Tibial nerve (tissue), 4 donors: ENCODE measurements at regions not wholly inside any gene's neighbourhood (a gene's known extent, or its start where the extent isn't known, plus 50 kb on each side); places are given as distances from the start of the nearest gene placed in this dataset.

Experiments used
- DNase-seq, 2 donors: peaks; one replicate each; pipeline ENCODE4 v3.0.0-alpha.2; 2019; ENCODE audit warnings: low spot score in 2 of 2
- H3K27ac ChIP-seq, 4 donors: fragments of 200-600 bp; sonication (generic) in 3 of 4; one replicate each; pipeline ENCODE4 v1.5.1; 2017 to 2019; ENCODE audit warnings: mild to moderate bottlenecking in 1 of 4
- H3K27me3 ChIP-seq, 2 donors: fragments of 200-600 bp; sonication (generic) in 1 of 2; one replicate each; pipeline versions ENCODE4 v1.5.1 to v1.6.0; 2017 to 2019
- H3K36me3 ChIP-seq, 3 donors: fragments of 200-600 bp; sonication (generic); one replicate each; pipeline ENCODE4 v1.5.1; 2018 to 2019
- H3K4me1 ChIP-seq, 4 donors: fragments of 200-600 bp; sonication (generic) in 3 of 4; one replicate each; pipeline ENCODE4 v1.5.1; 2017 to 2019
- H3K4me3 ChIP-seq, 4 donors: fragments of 200-600 bp; sonication (generic) in 3 of 4; one replicate each; pipeline ENCODE4 v1.5.1; 2017 to 2019; ENCODE audit warnings: mild to moderate bottlenecking in 1 of 4, moderate library complexity in 1 of 4
- H3K9me3 ChIP-seq, 4 donors: fragments of 200-600 bp; sonication (generic) in 3 of 4; one replicate each; pipeline ENCODE4 v1.5.1; 2017 to 2019
- CTCF ChIP-seq, 5 experiments: fragments of 200-600 bp in 3 of 5; fragments of 450-650 bp in 2 of 5; sonication (generic) in 3 of 5; IDR thresholded peaks; one replicate each; pipeline ENCODE4 v1.5.1; 2016 to 2019; ENCODE audit warnings: antibody characterized with exemption in 5 of 5, mild to moderate bottlenecking in 3 of 5, moderate library complexity in 2 of 5
- EP300 ChIP-seq, 2 donors: sonication (generic); formaldehyde crosslinking; IDR thresholded peaks; one replicate each; pipeline ENCODE4 v1.6.1; 2017; ENCODE audit warnings: antibody characterized with exemption in 2 of 2, mild to moderate bottlenecking in 1 of 2
- POLR2A ChIP-seq, 2 donors: fragments of 450-650 bp; IDR thresholded peaks; one replicate each; pipeline ENCODE4 v1.6.1; 2017; ENCODE audit warnings: antibody characterized with exemption in 2 of 2, mild to moderate bottlenecking in 2 of 2, moderate library complexity in 2 of 2
- WGBS, 2 donors: methylation state at CpG; one replicate each; pipeline ENCODE4 v1.1.5; 2018; 5-methylcytosine and 5-hydroxymethylcytosine counted together

GRCh38 chr2:122753336-122753735 lies 997.9 kb downstream of the TSN start:
- DNase-seq, result no peak
- Histone ChIP-seq H3K27me3 (no peaks in the 10 kb centered on the region), H3K9me3 (no peaks in the 10 kb centered on the region), H3K36me3 (no peaks in the 10 kb centered on the region), H3K4me3 (no peak overlapping the region), H3K4me1 (no peaks in the 10 kb centered on the region), H3K27ac (no peak overlapping the region)
- WGBS, 2 donors, result 87 to 92% methylated on average over 2 of the region's 2 CpGs
- no peak for TF ChIP-seq CTCF (IDR thresholded peaks at IDR 0.05)

GRCh38 chr2:122754561-122754960 lies 999.1 kb downstream of the TSN start:
- Histone ChIP-seq H3K9me3 (no peaks in the 10 kb centered on the region), H3K27me3 (no peaks in the 10 kb centered on the region), H3K4me3 (no peak overlapping the region), H3K36me3 (no peaks in the 10 kb centered on the region), H3K4me1 (no peaks in the 10 kb centered on the region), H3K27ac (no peak overlapping the region)
- TF ChIP-seq CTCF (IDR thresholded peaks at IDR 0.05), result no peak
- DNase-seq, result no peak
- whole genome bisulfite sequencing, 2 donors, result 84% methylated on average over 2 of the region's 2 CpGs

- H3K36me3 ChIP-seq, result no peaks in the 10 kb centered on the region
- no peak for DNase-seq
- H3K4me3 ChIP-seq, result no peak overlapping the region
- H3K9me3 ChIP-seq, result no peaks in the 10 kb centered on the region
- WGBS, 2 donors, result 92 to 94% methylated on average over 3 of the region's 3 CpGs
- no peaks in the 10 kb centered on the region for H3K4me1 ChIP-seq
- H3K27ac ChIP-seq, result no peak overlapping the region
- H3K27me3 ChIP-seq, result no peaks in the 10 kb centered on the region
- TF ChIP-seq EP300 (IDR thresholded peaks at IDR 0.05) (no peak), CTCF (IDR thresholded peaks at IDR 0.05) (no peak)
Observed at GRCh38 chr2:122755281-122755780, 999.9 kb downstream of the TSN start.

GRCh38 chr2:122758967-122759366 lies 1003.5 kb downstream of the TSN start:
- WGBS, 2 donors, result 89 to 91% methylated on average over 2 of the region's 2 CpGs
- TF ChIP-seq CTCF (IDR thresholded peaks at IDR 0.05), result no peak
- TF ChIP-seq EP300 (IDR thresholded peaks at IDR 0.05), result no peak
- peaks cover 0 to 8% (median 0%) of the 10 kb centered on the region in 4 donors for H3K9me3 ChIP-seq
- H3K4me1 ChIP-seq, result no peaks in the 10 kb centered on the region
- no peaks in the 10 kb centered on the region for H3K27me3 ChIP-seq
- DNase-seq, result no peak
- H3K27ac ChIP-seq, result no peak overlapping the region
- H3K4me3 ChIP-seq, result no peak overlapping the region
- H3K36me3 ChIP-seq, result no peaks in the 10 kb centered on the region

GRCh38 chr2:122764014-122764413 lies 1008.6 kb downstream of the TSN start:
- H3K4me3 ChIP-seq, result no peak overlapping the region
- H3K27ac ChIP-seq, result no peak overlapping the region
- TF ChIP-seq CTCF (IDR thresholded peaks at IDR 0.05) (no peak), POLR2A (IDR thresholded peaks at IDR 0.05) (no peak), EP300 (IDR thresholded peaks at IDR 0.05) (no peak)
- H3K9me3 ChIP-seq, result peaks cover 0 to 26% (median 2%) of the 10 kb centered on the region in 4 donors
- no peak for DNase-seq
- 71 to 80% methylated on average over 3 of the region's 3 CpGs for WGBS, 2 donors
- H3K4me1 ChIP-seq, result no peaks in the 10 kb centered on the region
- no peaks in the 10 kb centered on the region for H3K36me3 ChIP-seq
- no peaks in the 10 kb centered on the region for H3K27me3 ChIP-seq
